ENCODE measurements at regions not wholly inside any gene's neighbourhood (a gene's known extent, or its start where the extent isn't known, plus 50 kb on each side); places are given as distances from the start of the nearest gene placed in this dataset.

DNA sequence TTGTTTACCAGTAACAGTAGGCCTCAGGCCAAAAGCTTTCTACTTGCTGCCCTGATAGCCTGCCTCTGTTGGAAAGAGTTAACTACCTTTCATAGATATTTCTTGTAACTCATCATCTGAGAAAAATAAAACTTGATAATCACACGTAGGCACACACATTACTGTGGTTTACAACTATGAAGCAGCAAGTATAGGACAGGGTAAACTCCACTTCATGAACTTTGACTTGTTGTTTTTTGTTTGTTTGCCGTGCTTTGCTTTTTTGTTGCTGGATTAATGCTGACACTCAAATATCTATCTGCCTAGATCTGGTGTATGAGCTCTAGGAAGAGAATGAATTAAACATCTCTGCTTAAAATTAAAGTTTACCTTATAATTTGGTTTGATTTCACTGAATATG lies 924.7 kb upstream of the ADGRL2 start:
- H3K27ac ChIP-seq (ENCODE audit: low read depth, low read length, severe bottlenecking): no peak overlapping the region
- H3K36me3 ChIP-seq (ENCODE audit: control insufficient read depth, insufficient read depth, low read length): no peaks in the 10 kb centered on the region
- H3K9me3 ChIP-seq (ENCODE audit: control insufficient read depth, low read length): no peaks in the 10 kb centered on the region
- no peak overlapping the region for H3K4me3 ChIP-seq (ENCODE audit: extremely low read depth, insufficient read depth, low read length, poor library complexity, severe bottlenecking)
- no peaks in the 10 kb centered on the region for H3K4me1 ChIP-seq (ENCODE audit: control insufficient read depth, insufficient read depth, low read length, poor library complexity, severe bottlenecking)
- no CpG with 5 or more reads among the region's 2 CpGs for WGBS, 2 experiments (ENCODE audit: insufficient coverage in 2 of 2)

DNA sequence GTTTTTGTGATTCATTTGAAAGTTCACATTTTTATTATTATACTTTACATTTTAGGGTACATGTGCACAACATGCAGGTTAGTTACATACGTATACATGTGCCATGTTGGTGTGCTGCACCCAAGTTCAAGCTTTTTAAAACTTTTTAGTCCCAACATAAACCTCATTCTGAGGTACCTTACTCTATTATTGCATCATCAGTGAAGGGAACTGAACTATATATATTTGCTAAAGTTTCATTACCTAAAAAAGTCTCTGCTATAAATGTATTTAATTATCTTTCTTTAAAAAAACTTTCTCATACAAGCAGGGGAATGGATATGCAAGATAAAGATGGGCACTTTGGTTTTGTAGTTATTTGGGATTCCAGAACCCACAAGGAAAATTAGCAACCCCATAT lies 931.4 kb upstream of the ADGRL2 start:
- Histone ChIP-seq H3K36me3 (ENCODE audit: control insufficient read depth, insufficient read depth, low read length) (no peaks in the 10 kb centered on the region), H3K4me1 (ENCODE audit: control insufficient read depth, insufficient read depth, low read length, poor library complexity, severe bottlenecking) (no peaks in the 10 kb centered on the region), H3K4me3 (ENCODE audit: extremely low read depth, insufficient read depth, low read length, poor library complexity, severe bottlenecking) (no peak overlapping the region), H3K9me3 (ENCODE audit: control insufficient read depth, low read length) (no peaks in the 10 kb centered on the region), H3K27ac (ENCODE audit: low read depth, low read length, severe bottlenecking) (no peak overlapping the region)
- no CpG with 5 or more reads among the region's 1 CpG for WGBS, 2 experiments (ENCODE audit: insufficient coverage in 2 of 2)

- Histone ChIP-seq H3K27ac (ENCODE audit: low read depth, low read length, severe bottlenecking) (no peak overlapping the region), H3K9me3 (ENCODE audit: control insufficient read depth, low read length) (no peaks in the 10 kb centered on the region), H3K36me3 (ENCODE audit: control insufficient read depth, insufficient read depth, low read length) (no peaks in the 10 kb centered on the region), H3K4me3 (ENCODE audit: extremely low read depth, insufficient read depth, low read length, poor library complexity, severe bottlenecking) (no peak overlapping the region), H3K4me1 (ENCODE audit: control insufficient read depth, insufficient read depth, low read length, poor library complexity, severe bottlenecking) (no peaks in the 10 kb centered on the region)
- no CpG with 5 or more reads among the region's 1 CpG for WGBS, 2 experiments (ENCODE audit: insufficient coverage in 2 of 2)
Measured at GRCh38 chr1:80847904-80848303, 952.8 kb upstream of the ADGRL2 start.

DNA sequence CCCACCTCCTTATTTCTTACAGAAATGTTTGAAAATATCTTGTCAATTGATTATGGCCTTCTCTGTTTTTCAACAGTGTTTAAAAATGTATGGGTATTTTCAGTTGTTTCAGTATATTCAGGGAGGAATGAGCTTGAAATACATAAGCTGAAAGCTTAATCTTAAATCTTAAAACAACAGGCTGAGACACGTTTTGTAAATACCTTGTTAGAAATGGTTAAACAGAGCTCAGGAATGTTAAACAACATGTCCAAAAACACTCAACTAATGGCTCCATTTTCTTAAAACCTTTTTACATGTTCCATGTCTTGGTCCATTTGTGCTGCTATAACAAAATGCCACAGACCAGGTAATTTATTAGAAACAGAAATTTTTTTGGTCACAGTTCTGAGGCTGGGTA lies 953.8 kb upstream of the ADGRL2 start:
- H3K36me3 ChIP-seq (ENCODE audit: control insufficient read depth, insufficient read depth, low read length): no peaks in the 10 kb centered on the region
- 83% methylated on average over 1 of the region's 1 CpG; no CpG with 5 or more reads in 1 of the 2 experiments for WGBS, 2 experiments (ENCODE audit: insufficient coverage in 2 of 2)
- no peak overlapping the region for H3K4me3 ChIP-seq (ENCODE audit: extremely low read depth, insufficient read depth, low read length, poor library complexity, severe bottlenecking)
- no peaks in the 10 kb centered on the region for H3K9me3 ChIP-seq (ENCODE audit: control insufficient read depth, low read length)
- no peak overlapping the region for H3K27ac ChIP-seq (ENCODE audit: low read depth, low read length, severe bottlenecking)
- H3K4me1 ChIP-seq (ENCODE audit: control insufficient read depth, insufficient read depth, low read length, poor library complexity, severe bottlenecking): no peaks in the 10 kb centered on the region

- peaks cover 3% of the 10 kb centered on the region for H3K9me3 ChIP-seq (ENCODE audit: control insufficient read depth, low read length)
- no peak overlapping the region for H3K4me3 ChIP-seq (ENCODE audit: extremely low read depth, insufficient read depth, low read length, poor library complexity, severe bottlenecking)
- no peak overlapping the region for H3K27ac ChIP-seq (ENCODE audit: low read depth, low read length, severe bottlenecking)
- H3K4me1 ChIP-seq (ENCODE audit: control insufficient read depth, insufficient read depth, low read length, poor library complexity, severe bottlenecking): no peaks in the 10 kb centered on the region
- H3K36me3 ChIP-seq (ENCODE audit: control insufficient read depth, insufficient read depth, low read length): no peaks in the 10 kb centered on the region
Measured at GRCh38 chr1:80842796-80843195, 957.9 kb upstream of the ADGRL2 start.

DNA sequence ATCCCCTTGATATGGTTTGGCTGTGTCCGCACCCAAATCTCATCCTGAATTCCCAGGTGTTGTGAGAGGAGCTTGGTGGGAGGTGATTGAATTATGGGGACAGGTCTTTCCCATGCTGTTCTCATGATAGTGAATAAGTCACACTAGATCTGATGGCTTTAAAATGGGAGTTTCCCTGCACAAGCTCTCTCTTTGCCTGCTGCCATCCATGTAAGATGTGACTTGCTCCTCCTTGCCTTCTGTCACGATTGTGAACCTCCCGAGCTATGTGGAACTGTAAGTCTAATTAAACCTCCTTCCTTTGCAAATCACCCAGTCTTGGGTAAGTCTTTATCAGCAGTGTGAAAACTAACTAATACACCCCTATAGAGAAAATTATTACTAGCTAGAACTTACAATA lies 959.5 kb upstream of the ADGRL2 start:
- Histone ChIP-seq H3K36me3 (ENCODE audit: control insufficient read depth, insufficient read depth, low read length) (no peaks in the 10 kb centered on the region), H3K4me3 (ENCODE audit: extremely low read depth, insufficient read depth, low read length, poor library complexity, severe bottlenecking) (no peak overlapping the region), H3K9me3 (ENCODE audit: control insufficient read depth, low read length) (peaks cover 3% of the 10 kb centered on the region), H3K27ac (ENCODE audit: low read depth, low read length, severe bottlenecking) (no peak overlapping the region), H3K4me1 (ENCODE audit: control insufficient read depth, insufficient read depth, low read length, poor library complexity, severe bottlenecking) (no peaks in the 10 kb centered on the region)
- 82 to 100% methylated on average over 1 to 2 of the region's 3 CpGs for WGBS, 2 experiments (ENCODE audit: insufficient coverage in 2 of 2)

DNA sequence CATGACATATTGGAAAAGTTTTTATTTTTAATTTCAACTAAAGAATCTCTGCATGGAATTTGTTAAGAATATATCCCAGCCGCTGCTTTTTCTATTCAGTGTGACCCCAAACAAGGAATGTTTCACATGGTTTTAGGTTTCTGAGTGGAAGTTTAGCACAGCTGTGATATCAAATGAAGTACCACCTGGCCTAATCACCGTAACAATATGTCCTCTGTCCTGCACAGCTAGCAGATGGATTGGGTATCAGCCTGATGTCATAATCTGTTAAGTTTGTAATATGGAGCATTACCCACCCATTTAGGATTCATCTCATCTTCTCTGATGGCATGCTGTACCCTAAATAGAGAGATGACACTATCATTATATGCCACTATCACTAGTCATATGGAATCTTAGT lies 963.7 kb upstream of the ADGRL2 start:
- WGBS, 2 experiments (ENCODE audit: insufficient coverage in 2 of 2): 80% methylated on average over 1 of the region's 2 CpGs
- Histone ChIP-seq H3K36me3 (ENCODE audit: control insufficient read depth, insufficient read depth, low read length) (no peaks in the 10 kb centered on the region), H3K9me3 (ENCODE audit: control insufficient read depth, low read length) (peaks cover 3% of the 10 kb centered on the region), H3K27ac (ENCODE audit: low read depth, low read length, severe bottlenecking) (no peak overlapping the region), H3K4me1 (ENCODE audit: control insufficient read depth, insufficient read depth, low read length, poor library complexity, severe bottlenecking) (no peaks in the 10 kb centered on the region), H3K4me3 (ENCODE audit: extremely low read depth, insufficient read depth, low read length, poor library complexity, severe bottlenecking) (no peak overlapping the region)

GRCh38 chr1:80836505-80836904 lies 964.2 kb upstream of the ADGRL2 start:
- no peak overlapping the region for H3K4me3 ChIP-seq (ENCODE audit: extremely low read depth, insufficient read depth, low read length, poor library complexity, severe bottlenecking)
- H3K9me3 ChIP-seq (ENCODE audit: control insufficient read depth, low read length): peaks cover 3% of the 10 kb centered on the region
- no peaks in the 10 kb centered on the region for H3K4me1 ChIP-seq (ENCODE audit: control insufficient read depth, insufficient read depth, low read length, poor library complexity, severe bottlenecking)
- H3K36me3 ChIP-seq (ENCODE audit: control insufficient read depth, insufficient read depth, low read length): no peaks in the 10 kb centered on the region
- no CpG with 5 or more reads among the region's 2 CpGs for WGBS, 2 experiments (ENCODE audit: insufficient coverage in 2 of 2)
- H3K27ac ChIP-seq (ENCODE audit: low read depth, low read length, severe bottlenecking): no peak overlapping the region

- no peaks in the 10 kb centered on the region for H3K4me1 ChIP-seq (ENCODE audit: control insufficient read depth, insufficient read depth, low read length, poor library complexity, severe bottlenecking)
- no peaks in the 10 kb centered on the region for H3K36me3 ChIP-seq (ENCODE audit: control insufficient read depth, insufficient read depth, low read length)
- 78 to 100% methylated on average over 1 to 2 of the region's 3 CpGs for WGBS, 2 experiments (ENCODE audit: insufficient coverage in 2 of 2)
- no peak overlapping the region for H3K4me3 ChIP-seq (ENCODE audit: extremely low read depth, insufficient read depth, low read length, poor library complexity, severe bottlenecking)
- no peaks in the 10 kb centered on the region for H3K9me3 ChIP-seq (ENCODE audit: control insufficient read depth, low read length)
- no peak overlapping the region for H3K27ac ChIP-seq (ENCODE audit: low read depth, low read length, severe bottlenecking)
Measured at GRCh38 chr1:80827666-80828065, 973.1 kb upstream of the ADGRL2 start.

DNA sequence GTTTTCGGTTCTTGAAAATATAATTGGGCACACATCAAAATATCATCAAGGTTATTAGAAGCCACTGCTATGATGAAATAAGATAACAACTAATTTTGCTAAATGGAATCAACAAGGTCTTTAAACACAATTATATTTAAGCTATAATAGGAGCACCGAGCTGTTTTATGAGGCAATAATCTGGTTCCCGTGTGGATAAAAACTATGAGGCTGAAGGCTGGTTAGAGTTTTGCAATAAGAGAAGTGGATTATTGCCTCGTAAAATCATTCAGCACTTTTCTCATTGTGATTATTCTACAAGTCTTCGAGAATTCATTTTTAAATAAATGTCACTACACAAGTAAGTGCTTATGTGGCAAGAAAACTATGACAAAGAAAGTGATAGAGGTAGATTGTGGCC lies 975.7 kb upstream of the ADGRL2 start:
- no peaks in the 10 kb centered on the region for H3K9me3 ChIP-seq (ENCODE audit: control insufficient read depth, low read length)
- H3K4me3 ChIP-seq (ENCODE audit: extremely low read depth, insufficient read depth, low read length, poor library complexity, severe bottlenecking): no peak overlapping the region
- no peaks in the 10 kb centered on the region for H3K36me3 ChIP-seq (ENCODE audit: control insufficient read depth, insufficient read depth, low read length)
- no peaks in the 10 kb centered on the region for H3K4me1 ChIP-seq (ENCODE audit: control insufficient read depth, insufficient read depth, low read length, poor library complexity, severe bottlenecking)
- H3K27ac ChIP-seq (ENCODE audit: low read depth, low read length, severe bottlenecking): no peak overlapping the region
- 100% methylated on average over 1 of the region's 5 CpGs; no CpG with 5 or more reads in 1 of the 2 experiments for WGBS, 2 experiments (ENCODE audit: insufficient coverage in 2 of 2)

DNA sequence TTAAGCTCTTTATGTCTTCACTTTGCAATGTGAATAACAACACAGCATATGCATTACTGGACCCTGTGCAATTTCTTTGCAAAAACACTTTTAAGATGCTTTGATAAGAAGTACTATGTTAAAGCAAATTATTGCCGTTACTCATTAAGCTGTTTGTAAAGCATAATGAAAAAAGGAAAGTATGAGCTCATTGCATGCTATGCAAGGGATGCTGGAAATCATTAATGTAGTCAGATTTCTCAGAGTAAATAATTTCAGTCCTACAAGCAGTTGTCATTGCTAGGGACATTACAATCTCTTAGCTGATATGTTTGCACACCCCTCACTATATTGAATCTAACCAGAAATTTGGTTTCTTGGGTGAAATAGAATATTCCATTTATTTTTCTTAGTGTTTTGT lies 982.5 kb upstream of the ADGRL2 start:
- H3K4me3 ChIP-seq (ENCODE audit: extremely low read depth, insufficient read depth, low read length, poor library complexity, severe bottlenecking): no peak overlapping the region
- no peaks in the 10 kb centered on the region for H3K36me3 ChIP-seq (ENCODE audit: control insufficient read depth, insufficient read depth, low read length)
- WGBS, 2 experiments (ENCODE audit: insufficient coverage in 2 of 2): 71% methylated on average over 1 of the region's 1 CpG; no CpG with 5 or more reads in 1 of the 2 experiments
- no peaks in the 10 kb centered on the region for H3K4me1 ChIP-seq (ENCODE audit: control insufficient read depth, insufficient read depth, low read length, poor library complexity, severe bottlenecking)
- H3K27ac ChIP-seq (ENCODE audit: low read depth, low read length, severe bottlenecking): no peak overlapping the region
- no peaks in the 10 kb centered on the region for H3K9me3 ChIP-seq (ENCODE audit: control insufficient read depth, low read length)

- no peaks in the 10 kb centered on the region for H3K36me3 ChIP-seq (ENCODE audit: control insufficient read depth, insufficient read depth, low read length)
- H3K4me3 ChIP-seq (ENCODE audit: extremely low read depth, insufficient read depth, low read length, poor library complexity, severe bottlenecking): no peak overlapping the region
- H3K9me3 ChIP-seq (ENCODE audit: control insufficient read depth, low read length): no peaks in the 10 kb centered on the region
- no peaks in the 10 kb centered on the region for H3K4me1 ChIP-seq (ENCODE audit: control insufficient read depth, insufficient read depth, low read length, poor library complexity, severe bottlenecking)
- WGBS, 2 experiments (ENCODE audit: insufficient coverage in 2 of 2): no CpG with 5 or more reads among the region's 2 CpGs
- H3K27ac ChIP-seq (ENCODE audit: low read depth, low read length, severe bottlenecking): no peak overlapping the region
Measured at GRCh38 chr1:80807981-80808380, 992.8 kb upstream of the ADGRL2 start.
